Vagina (tissue), 2 donors: ENCODE measurements at regions not wholly inside any gene's neighbourhood (a gene's known extent, or its start where the extent isn't known, plus 50 kb on each side); places are given as distances from the start of the nearest gene placed in this dataset.

Experiments used
- CTCF ChIP-seq, 3 experiments: fragments of 450-650 bp in 2 of 3; fragments of 200-600 bp in 1 of 3; sonication (generic) in 1 of 3; IDR thresholded peaks; one replicate each; pipeline ENCODE4 v1.5.1; 2017 to 2019; ENCODE audit warnings: antibody characterized with exemption in 3 of 3, mild to moderate bottlenecking in 2 of 3, moderate library complexity in 2 of 3
- POLR2A ChIP-seq, 2 donors: fragments of 450-650 bp; IDR thresholded peaks; one replicate each; pipeline ENCODE4 v1.6.1; 2017; ENCODE audit warnings: antibody characterized with exemption in 2 of 2, mild to moderate bottlenecking in 2 of 2, moderate library complexity in 2 of 2
- POLR2AphosphoS5 ChIP-seq, 2 donors: sonication (generic); formaldehyde crosslinking; IDR thresholded peaks; one replicate each; pipeline ENCODE4 v1.9.0; 2017; ENCODE audit warnings: antibody characterized with exemption in 2 of 2, mild to moderate bottlenecking in 2 of 2, low read depth in 1 of 2; ENCODE audit not compliant: insufficient read depth in 1 of 2

GRCh38 chr4:97152149-97152548, 991.1 kb downstream of the STPG2 start:
- TF ChIP-seq POLR2AphosphoS5 (IDR thresholded peaks at IDR 0.05; ENCODE audit: insufficient read depth in 1 of 2, low read depth in 1 of 2) (no peak), CTCF (IDR thresholded peaks at IDR 0.05) (no peak), POLR2A (IDR thresholded peaks at IDR 0.05) (no peak)
